8988T (cell line): ENCODE measurements at regions not wholly inside any gene's neighbourhood (a gene's known extent, or its start where the extent isn't known, plus 50 kb on each side); places are given as distances from the start of the nearest gene placed in this dataset.

ENCODE experiments used
- DNase-seq: peaks from one replicate; pipeline ENCODE4 v3.0.0; 2011

DNA sequence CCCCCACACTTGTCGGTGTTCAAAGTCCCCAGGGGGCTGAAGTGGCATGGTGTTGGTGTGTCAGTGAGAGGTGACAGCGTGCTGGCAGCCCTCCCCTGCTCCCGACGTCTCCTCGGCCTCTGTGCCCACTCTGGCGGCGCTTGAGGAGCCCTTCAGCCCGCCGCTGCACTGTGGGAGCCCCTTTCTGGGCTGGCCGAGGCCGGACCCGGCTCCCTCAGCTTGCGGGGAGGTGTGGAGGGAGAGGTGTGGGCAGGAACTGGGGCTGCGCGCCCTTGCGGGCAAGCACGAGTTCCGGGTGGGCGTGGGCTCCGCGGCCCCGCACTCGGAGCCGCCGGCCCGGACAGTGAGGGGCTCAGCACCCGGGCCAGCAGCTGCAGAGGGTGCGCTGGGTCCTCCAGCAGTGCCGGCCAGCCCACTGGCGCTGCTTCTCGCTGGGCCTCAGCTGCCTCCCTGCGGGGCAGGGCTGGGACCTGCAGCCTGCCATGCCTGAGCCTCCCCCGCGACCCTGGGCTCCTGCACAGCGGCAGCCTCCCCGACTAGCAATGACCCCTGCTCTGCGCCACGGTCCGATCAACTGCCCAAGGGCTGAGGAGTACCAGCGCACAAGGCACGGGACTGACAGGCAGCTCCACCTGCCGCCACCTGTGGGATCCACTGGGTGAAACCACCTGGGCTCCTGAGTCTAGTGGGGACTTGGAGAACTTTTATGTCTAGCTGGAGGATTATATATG is 224.1 kb upstream of the RIOK2 start:
- no peak for DNase-seq

DNA sequence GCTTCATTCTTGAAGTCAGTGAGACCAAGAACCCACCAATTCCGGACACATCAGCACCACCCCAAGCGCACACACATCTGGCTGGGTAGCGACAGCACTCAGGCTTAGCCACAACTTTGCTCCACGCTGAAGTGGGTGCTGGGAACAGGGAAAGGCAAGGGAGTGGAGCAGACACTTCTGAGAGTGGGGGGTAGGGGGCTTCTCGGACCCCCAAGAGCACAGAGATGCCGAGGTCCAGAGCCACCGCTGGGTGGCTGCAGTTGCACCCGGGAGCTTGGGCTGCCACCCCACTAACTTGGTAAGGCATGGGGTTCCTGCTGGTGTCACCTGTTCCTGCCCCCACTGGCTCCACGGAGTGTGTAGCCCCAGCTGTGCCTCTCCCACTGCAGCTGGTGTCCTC is 225.3 kb upstream of the RIOK2 start:
- DNase-seq: no peak

DNA sequence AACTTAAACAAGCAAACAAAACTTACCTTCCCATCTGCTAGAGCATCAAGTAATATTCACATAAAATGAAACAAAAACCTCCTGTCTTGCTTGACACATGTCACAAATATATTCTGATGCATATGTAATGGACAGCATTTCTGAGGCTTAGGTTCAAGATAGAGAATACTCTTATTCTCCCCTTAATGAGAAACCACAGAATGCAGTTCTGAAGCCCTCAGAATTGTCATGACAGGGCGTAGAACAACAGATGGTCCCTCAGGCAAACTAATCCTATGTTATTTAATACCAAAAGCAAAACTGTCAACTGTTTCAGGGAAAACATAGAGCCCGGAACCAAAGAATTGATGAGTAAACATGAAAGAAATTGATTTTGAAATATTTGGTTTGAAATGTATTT is 229.9 kb upstream of the RIOK2 start:
- DNase-seq: no peak

DNA sequence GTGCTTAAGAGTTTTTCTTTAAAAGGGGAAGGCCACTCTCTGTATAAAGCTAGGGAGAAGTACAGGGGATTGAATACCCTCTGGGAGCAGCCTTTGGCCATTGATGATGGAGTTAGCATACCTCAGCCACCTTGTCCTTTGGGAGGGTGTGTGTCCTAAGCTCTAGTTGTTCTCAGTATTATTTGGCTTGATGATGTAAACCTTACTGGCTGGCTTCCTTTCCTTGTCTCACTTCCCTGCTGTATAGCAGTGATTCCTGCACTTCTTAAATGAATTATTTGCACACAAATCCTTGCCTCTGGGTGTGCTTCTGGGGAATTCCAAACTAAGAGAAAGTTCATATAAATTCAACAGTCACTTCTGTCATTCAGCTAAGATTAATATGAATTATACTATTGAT is 234.9 kb upstream of the RIOK2 start:
- DNase-seq: no peak

DNA sequence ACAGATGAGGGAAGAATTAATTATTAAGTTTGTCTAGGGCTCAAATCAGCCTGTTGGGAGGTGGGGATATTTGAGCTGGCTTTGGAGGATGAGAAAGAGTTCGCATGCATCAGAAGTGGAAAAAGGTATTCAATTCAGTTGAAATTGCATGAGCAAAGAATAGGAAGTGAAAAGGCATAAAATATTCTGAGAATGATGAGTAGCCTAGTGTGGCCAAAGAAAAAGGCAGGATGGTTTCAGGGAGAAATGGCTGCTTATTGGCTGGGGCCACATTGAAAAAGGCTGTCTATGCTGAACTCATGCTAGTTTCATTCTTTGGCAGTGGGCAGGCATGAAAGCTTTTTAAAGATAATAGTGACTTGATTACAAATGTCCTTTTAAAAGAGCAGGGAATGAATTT is 235.4 kb upstream of the RIOK2 start:
- no peak for DNase-seq

DNA sequence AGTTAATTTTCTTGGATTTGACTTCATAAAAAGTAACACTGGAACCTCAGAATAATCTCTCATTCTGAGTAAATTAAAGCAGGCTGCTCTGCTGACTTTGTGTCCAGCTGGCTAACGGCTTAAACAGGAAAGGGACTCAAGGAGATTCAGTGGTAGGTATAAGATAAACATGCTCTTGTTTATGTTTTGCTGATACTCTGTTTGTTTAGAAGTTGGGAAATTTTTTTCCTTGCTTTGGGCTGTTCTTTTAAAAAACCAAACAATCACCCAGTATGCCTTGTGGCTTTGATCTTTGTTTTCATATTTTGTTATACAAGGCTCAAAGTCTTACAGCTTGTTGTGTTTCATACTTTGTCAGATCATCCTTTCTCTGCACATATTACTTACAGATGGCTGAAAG is 237.6 kb upstream of the RIOK2 start:
- no peak for DNase-seq

DNA sequence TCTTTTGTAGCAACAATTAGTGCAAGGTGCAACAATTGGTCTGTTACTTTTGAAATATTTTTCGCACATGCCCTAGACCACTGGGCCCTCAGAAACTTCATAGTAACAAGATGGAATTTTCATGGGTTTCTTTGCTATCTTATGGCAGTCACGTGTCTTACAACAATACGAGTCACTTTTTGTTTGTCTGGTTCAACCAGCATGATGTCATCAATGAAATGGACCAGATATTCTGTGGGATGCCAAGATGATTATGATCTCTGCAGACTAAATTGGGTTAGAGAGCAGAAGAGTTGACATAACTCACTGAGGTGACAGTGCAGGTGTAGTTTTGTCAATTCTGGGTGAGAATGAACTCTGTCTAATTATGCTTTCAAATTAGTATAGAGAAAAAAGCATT is 239.6 kb upstream of the RIOK2 start:
- DNase-seq: no peak

DNA sequence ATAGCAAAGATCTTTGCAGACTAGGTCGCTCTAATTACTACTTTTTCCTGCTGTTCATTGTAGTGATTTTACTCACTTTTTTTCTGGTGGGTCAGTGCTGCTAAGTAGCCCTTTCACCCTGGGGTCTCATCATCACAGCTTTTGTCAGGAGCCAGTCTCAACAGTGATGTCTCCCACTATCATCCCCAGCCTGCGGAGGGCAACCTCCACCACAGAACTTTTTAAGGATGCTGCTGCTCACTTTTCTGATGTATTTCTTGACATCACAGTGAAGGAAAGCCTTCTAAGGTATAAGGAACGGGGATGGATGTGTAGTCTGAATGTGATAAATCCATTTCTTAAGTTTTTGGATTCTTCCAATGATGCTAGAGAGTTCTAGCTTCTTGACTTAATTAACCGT is 242.5 kb upstream of the RIOK2 start:
- DNase-seq: no peak

DNA sequence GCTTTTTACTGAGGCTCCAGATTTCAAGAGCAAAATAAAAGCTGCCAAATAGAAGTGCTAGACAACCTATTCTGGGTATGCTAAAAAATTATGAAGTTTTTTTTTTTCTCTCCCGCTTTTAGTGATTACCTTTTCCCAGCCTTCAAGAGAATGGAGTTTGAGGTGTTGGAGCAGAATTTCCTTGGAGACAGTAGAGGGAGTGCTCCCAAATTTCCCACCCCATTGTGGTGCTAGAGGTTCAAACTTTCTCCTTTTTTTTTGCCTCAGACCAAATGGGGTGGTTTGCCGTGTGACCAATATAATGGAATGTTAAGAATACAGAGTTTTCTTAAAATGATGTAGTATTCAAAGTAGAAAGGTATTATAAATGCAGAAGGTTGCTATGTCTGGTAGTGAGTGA is 244.2 kb upstream of the RIOK2 start:
- DNase-seq: no peak

DNA sequence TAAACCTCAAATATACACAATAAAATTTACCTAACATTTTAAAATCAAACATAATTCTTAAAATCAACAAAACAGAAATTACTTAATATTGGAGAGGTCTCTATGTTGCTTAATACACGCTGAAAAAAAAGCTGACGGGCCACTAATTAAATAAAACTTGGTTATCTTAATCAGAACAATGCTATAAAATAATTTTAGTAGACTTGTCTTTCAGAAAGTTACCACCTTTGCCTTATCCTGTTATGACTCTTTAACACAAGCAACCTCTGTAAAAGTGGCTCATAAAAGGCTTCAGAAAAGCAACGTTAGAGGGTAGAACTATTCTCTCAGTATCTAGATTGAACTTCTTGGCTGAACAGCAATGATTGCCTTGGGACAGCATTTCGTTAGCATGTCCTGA is 251.0 kb upstream of the RIOK2 start:
- no peak for DNase-seq

DNA sequence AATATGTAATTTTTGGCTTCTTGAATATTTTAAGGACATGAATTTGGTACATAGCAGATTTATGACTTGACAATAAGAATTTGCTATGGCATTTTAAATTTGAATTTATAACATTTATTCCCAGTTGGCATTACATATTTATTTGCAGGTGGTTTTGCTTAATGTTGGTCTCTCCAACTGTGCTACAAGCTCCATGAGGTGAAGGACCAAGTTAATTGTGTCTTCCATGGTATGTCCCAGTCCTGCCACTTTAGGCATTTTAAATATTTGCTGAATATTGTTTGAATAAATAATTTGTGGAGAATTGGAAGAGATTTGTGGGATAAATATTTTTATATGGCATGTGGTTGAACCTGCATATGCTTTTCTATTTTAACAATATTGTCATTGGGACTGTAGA is 253.4 kb upstream of the RIOK2 start:
- DNase-seq: no peak

DNA sequence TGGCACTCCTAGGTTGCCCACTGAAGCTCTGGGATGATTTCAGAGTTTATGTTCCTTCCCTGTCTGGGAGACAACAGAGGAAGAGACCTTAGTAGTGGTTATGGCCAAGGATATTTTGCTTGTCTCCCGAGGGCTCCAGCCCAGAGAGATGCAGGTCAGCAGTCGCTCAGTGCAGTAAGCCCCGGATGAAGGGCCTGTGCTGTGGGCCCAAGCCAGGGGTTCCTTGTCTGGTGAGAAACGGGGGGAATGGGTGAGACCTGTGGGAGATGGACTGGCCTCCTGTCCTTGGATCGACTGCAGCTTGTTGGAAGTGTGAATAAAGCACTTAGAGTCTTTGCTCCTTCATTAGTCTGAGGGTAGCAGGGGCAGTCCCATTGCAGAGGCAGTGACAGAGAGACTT is 260.7 kb upstream of the RIOK2 start:
- no peak for DNase-seq

DNA sequence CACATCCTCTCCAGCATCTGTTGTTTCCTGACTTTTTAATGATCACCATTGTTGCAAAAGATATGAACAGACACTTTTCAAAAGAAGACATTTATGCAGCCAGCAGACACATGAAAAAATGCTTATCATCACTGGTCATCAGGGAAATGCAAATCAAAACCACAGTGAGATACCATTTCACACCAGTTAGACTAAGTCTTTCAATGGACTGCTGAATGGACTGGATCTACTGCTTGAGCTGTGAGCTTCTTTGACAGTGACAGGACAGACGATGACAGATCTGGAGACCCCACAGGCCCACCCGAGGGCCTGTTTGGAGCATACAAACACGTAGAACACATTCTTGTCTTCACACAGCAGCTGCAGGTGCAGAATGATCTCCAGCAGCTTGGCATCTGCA is 266.1 kb upstream of the RIOK2 start:
- no peak for DNase-seq

DNA sequence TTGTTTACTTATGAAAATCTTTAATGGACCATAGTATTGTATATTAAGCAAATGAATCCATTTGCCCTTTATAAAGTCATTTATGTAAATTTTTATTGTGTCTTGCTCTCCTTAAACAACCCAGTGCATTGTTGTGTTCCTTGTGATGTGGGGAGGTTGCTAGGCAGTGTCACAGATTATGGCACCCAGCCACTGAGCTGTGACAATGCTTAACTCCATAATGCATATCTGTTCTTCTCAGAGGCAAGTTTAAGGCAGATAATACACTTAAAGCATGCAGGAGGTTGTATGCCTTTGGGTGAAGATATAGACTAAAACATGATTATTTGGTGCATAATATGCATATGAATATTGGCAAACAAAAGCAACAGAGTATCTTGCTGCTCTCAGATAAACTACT is 269.6 kb upstream of the RIOK2 start:
- DNase-seq: no peak

DNA sequence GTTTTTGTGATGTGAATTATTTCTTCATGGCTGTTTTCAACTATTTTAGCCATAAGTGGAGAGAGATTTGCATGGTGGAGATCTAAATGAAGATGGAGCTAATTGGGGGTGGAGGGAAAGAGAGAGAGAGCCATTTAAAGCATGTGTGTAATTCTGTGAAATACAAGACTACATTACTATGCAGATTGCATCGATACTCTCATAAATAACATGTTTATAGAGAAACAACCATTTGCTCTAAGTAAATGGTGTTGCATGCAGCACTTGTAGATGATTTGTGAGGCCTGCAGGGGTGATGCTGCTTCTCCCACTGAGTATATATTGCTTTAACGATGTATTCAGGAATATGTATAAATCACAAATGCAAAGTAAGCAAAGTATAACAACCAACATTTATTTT is 270.2 kb upstream of the RIOK2 start:
- DNase-seq: no peak

DNA sequence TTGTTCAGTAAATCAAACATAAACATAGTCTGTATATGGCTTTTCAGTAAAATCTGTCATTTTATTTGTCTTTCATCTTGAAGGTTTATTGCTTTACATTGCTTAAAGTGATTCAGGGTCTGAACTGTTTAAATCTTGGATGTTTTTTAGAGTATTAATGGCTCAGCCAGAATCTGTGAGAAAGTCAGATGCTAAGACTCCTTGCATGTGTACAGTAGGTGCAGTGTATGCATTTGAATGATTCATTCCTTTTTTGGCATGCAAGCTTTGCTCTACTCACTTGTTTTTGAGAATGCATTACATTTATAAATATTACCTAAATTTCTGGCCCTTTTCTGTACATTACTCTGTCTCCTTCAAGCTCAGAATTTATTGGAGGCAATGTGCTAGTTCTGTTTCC is 271.0 kb upstream of the RIOK2 start:
- DNase-seq: no peak

DNA sequence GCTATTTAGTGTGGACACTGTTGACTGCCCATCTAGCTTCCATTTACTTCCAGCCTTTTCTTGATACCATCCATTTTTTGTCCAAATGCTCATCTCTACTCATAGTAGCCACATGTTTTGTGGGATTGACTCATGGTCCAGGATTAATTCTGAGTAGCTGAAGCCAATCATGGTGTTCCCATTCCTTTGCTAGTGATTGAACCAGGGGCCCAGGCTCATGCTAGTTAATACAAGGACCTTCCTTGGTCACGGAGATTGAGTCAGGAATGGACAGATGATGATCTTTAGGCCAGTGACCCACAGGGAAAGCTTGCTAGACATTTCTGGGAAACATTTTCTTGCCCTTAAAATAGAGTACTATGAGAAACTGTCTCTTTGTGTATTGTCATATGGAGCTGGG is 272.9 kb upstream of the RIOK2 start:
- no peak for DNase-seq

DNA sequence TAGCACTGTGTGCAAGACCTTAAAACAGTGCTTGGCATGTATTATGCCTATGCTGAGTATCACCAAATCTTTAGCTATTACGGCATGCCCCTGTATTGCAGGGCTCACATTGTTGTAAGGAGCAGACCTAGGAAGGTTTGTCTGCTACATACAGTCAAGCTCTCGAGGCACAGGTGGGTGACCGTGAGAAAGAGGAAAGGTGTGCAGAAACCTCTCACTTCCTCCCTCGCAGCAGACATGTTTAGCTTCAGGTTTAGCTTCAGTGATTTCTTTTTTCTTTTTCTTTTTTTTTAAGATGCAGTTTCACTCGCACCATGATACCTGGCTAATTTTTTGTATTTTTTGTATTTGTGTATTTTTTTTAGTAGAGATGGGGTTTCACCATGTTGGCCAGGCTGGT is 275.8 kb upstream of the RIOK2 start:
- no peak for DNase-seq

DNA sequence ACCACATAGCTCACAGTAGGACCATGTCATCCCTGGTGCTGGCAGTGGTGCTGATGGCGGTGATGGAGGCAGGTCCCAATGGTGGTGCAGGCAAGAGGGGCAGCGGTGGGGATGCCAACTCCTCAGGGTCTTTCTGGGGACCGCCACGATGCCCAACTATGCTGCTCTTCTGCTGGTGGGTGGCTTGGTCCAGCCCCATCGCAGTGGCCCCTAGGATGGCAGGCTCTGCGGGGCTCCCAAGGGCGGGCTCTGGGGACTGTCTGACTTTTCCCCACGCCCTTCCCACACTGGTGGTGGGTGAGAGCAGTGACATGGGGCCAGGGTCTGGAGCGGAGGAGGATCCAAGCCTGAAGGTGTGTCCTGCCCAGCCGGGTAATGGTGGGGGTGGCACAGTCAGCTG is 288.9 kb upstream of the RIOK2 start:
- DNase-seq: no peak

DNA sequence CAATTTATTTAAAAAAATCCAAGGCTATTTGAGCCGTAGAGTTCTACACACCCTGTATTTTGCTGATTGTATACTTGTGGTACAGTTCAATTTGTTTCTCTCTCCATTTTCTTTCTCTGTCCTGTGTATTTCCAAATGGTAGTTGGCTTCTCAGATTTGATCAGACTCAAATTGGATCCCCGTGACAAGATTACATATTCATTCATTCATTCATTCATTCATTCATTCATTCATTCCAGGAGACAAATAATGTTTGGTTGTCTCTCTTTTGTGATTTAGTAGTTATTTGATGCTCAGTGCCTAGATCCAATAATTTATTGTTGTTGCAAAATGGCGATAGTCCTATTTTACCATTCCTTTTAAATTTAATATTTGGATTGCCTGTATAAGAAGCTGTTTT is 292.8 kb upstream of the RIOK2 start:
- no peak for DNase-seq

DNA sequence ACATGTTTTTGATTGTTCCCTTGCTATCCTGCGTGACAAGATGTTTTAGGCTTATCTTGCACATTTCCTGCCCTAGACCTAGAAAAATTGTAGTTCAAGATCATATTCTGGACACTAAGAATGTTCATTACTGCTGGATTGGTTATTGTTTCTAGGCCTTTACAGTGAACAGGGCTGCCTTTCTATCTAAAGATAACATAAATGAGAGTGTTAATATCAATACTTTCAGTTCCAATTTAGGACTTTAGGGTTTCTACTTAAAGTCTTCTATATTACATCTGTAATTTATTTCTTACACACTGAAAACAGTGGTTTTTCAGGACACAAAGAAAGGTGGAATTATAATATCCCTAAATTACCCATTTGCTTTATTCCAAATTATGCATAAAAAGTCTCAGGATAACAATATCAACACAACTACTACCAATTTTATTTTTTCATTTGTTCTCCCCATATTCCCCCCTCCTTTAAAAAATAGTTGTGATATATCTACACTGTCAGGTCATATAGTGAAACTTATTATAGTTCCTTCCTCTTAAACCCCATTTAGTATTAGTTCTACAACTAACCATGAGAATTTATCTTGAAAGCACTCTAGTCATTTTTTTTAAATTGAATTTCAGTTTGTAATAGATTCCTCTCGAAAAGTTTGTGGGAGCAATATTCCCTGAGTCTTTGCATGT is 293.9 kb upstream of the RIOK2 start:
- no peak for DNase-seq

DNA sequence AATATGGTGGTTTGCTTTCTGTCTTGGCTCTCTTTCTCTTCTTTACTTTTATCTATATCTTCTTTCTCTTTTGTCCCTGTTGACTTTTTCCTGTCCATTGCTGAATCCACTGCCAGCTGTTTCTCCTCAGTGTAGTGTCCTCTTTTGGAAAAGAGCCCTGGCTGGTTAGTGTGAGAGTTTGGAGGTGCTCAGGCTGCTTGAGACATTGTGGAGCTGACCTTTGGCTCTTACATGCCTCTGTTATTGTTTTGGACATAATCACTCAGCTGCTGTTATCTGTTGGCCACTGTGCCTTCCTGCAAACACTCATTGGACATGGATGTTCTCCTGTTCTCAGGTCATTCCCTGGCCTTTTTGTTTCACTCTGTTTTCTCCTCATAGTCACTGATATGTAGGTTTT is 295.4 kb upstream of the RIOK2 start:
- DNase-seq: no peak

DNA sequence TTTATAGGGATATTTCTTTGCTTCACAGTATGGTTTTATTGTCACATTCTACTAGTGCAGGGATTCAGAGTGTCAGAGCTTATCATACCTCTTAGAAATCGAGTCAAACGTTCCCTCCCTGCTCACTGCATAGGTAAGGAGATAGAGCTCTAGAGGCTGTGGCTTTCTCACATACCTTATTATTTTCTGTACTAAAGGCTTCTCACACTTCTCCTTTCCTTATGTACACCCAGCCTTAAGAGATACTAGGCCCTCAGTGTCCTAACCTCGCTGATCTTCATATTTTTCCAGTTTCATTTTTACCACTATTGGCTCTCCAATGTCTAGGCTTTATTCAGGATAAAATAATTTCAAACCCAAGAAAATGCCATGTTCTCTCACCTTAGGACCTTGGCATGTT is 297.3 kb upstream of the RIOK2 start:
- no peak for DNase-seq

DNA sequence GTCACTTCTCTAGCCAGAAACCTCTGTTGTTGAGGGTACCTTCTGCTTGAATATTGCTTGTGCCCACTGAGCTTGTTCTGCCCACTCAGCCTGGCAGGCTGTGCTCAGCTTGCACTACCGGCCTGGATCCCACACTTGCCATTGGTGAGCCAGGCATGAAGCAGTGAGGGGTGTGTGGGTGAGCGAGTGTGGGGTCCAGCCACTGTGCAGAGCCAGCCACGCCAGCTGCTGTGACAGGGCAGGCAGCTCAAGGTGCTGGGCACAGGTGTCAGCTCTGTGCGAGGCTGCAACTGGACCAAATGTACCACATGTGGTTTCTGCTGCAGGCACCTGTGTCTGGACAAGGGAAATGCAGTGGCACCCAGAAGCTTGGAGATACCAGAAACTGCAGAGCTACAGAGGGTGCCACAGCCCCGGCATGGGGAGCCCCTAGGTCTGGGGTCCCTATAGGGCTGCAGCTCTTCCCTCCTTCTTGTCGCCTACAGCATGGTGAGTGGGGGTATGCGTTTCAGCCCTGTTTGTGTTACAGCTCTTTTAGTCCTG is 305.1 kb upstream of the RIOK2 start:
- DNase-seq: no peak
